NCI-H82 (cell line): ENCODE measurements at regions not wholly inside any gene's neighbourhood (a gene's known extent, or its start where the extent isn't known, plus 50 kb on each side); places are given as distances from the start of the nearest gene placed in this dataset.
"Not testable (repeated sequence)": the region's sequence is repeated elsewhere in the genome, so short reads cannot be mapped to it uniquely, and the experiment has no call there.

Experiments used
- DNase-seq: peaks from one replicate; lab custom pipeline; 2025; lab: John Stamatoyannopoulos, UW

DNA sequence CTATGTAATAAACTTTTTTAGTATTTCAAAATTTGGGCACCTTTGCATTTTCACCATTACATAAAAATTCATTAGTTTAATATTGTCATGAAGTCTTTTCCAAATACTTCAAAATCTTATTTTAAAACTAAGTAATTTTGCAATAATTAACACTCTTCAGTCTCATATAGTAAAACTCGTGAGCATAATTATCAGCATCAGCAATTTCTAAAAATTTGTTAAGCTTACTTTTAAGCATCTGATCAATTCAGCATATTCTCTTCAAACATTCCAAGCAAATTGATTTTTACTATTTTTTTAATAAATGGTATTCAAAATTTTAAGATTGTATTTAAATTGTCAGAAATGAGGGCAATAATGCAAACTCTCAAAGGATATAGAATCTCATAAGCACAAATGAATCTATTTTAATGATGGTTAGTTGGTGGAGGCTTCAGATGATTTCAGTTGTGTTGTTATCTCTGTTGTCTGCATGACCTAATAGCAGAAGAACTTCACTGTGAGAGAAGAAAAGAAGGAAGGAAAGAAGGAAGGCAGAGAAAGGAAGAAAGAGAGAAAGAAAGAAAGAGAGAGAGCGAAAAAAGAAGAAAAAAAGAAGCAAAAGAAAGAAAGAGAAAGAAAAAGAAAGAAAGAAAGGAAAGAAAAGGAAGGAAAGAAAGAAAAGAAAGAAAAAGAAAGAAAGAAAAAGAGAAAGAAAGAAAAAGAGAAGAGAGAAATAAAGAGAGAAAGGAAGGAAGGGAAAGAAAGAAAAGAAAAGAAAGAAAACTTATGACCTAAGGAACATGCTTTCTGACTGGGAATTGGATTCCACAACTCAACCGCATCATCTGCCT is 860.5 kb downstream of the NCAM2 start:
- DNase-seq, result no peak

GRCh38 chr21:21860888-21861287 is 862.7 kb downstream of the NCAM2 start:
- no peak for DNase-seq

- no peak for DNase-seq
Observed at GRCh38 chr21:21864321-21864840, 866.2 kb downstream of the NCAM2 start.

DNA sequence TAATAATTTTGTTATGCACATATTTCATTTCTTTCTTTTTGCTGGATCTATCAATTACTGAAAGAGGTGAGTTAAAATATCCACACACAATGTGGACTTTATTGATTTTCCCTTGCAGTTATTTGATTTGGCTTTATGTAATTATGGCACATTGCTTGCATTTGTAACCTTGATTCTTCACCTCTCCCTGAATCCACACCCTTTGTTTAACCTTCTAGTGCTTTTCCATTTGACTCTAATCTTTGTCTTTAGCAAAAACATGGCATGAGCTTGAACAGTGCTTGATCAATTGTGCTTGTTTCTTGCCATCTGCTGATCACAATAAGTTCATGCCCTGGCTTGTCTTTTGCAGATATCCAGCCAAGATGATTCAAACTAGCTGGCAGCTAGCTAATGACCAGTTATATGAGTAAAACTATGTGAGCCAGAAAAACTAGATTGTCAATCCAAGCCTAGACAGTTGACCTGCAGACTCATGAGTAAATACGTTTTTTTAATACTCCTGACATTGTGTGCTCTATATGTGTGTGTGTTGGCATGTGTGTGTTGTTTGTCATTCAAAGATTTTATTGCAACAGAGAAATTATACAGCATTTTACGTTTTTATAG is 899.2 kb downstream of the NCAM2 start:
- no peak for DNase-seq

DNA sequence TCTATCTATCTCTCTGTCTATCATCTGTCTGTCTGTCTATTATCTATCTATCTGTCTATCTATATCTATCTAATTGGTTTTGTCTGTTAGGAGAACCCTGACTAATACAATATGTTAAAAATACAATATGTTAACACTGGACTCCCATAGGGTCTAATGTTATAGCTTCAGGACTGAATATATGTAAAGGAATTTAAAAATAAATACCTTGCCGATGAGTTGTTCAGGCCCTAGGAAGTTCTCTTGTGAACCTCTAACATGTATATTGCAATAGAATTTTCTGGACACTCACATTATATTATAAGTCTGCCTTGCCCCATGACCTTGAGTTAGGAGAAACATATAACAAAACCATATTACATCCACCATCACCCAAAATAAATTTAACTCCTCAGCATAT is 900.6 kb downstream of the NCAM2 start:
- DNase-seq, result no peak

GRCh38 chr21:21902416-21902815 is 904.2 kb downstream of the NCAM2 start:
- not testable (repeated sequence) for DNase-seq

DNA sequence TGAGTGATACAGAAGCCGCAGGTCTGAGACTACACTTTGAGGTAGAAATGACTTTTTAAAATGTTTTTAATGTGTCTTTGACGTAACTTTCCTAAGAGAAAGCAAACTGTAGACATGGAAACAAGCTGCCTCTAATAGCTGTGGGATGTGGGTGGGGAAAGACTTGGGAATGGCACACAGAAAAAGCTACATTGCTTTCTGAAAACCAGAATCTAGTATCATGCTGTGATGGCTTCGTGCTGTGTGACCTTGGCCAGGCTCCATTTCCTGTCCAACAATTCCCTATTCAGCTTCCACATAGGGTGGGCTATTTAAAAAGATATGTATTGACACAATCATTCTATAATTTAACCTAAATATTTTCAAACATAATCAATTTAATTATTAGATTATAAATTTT is 909.1 kb downstream of the NCAM2 start:
- no peak for DNase-seq

DNA sequence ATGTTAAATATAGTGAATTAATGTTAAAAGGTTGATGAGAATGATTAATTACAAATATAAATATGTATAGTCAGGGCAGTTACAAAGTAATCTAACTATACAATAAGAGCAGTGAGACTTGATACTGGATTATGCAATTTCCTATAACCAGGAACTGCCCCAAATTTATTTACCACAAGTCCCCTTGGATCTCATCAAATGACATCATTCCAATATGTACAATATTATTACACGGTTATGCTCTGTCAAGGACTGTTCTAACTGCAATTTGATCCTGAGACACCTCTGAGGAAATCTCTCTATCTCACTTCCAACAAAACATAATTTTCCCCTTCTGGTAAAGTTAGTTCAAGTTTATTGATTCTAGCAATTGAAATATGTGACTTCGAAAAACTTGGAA is 917.6 kb downstream of the NCAM2 start:
- no peak for DNase-seq

DNA sequence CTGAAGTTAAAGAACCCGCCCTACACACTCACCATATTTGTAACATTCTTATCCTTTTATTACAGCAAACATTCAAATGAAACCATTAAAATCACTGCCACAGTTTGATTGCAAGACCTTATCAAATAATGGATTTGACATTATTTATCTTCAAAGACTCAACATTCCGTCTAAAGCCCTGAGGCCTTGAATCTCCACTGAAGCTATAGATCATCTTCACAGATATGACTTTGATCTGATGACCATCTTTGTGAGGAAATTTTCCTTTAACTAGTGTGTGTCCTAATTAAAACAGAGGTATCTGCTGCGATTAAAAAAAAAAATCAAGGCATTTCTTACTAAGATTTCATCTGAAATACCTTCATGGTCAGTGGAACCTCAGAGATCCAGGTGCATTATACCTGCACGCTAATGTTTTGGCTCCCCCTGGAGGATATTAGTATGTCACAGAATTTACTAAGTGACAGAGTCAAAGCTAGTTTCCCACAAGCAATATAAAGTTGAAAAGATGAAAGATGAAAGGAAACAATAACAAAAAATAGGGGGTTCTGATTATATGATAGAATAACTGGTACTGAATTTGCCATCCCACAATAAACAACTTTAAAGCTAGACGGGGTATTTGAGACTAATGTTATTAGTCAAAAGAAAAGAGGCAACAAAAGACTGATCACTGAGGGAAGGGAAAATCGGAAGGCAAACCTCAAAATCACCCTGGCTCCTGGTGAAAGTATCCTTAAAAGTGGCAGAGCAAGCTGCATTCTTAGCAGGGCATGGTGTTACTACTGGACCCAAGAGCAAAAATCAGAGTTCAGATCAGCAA is 923.4 kb downstream of the NCAM2 start:
- DNase-seq, result peak; percentile 76

DNA sequence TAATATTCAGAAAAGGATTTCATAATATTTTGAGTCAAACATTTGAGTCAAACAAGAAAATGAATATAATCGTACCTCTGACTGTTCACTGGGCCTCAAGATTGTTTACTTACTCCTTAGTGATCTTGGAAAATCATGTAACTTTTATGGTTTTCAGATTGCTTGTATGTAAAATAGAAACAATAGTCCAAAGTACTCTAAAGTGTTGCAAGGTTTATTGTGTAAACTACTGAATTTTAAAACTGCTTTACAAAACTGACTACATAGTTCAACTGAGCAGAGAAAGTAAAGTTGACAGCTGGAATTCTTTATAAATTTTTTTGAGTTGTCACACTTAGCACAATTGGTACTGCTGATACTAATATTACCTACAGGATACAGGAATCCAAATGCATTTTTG is 931.0 kb downstream of the NCAM2 start:
- no peak for DNase-seq

- DNase-seq, result peak; percentile 13
Observed at GRCh38 chr21:21929789-21930188, 931.6 kb downstream of the NCAM2 start.

DNA sequence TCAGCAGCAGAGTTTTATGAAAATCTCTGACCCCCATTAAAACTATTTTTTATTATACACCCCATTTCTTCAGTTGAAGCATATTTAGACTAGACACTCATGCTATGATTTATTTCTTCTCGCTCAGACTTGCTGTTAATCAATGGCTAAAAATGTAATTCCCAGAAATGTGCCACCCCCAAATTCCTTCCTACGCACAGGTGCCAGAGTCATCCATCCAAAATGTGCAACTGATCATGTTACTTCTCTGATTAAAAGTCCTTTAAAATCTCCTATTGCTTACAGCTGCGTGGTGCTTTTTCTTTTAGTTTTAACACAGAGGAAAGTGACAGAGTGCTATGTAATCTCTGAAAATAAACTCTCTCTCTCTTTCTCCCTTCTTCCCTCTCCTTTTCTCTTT is 954.4 kb downstream of the NCAM2 start:
- no peak for DNase-seq

DNA sequence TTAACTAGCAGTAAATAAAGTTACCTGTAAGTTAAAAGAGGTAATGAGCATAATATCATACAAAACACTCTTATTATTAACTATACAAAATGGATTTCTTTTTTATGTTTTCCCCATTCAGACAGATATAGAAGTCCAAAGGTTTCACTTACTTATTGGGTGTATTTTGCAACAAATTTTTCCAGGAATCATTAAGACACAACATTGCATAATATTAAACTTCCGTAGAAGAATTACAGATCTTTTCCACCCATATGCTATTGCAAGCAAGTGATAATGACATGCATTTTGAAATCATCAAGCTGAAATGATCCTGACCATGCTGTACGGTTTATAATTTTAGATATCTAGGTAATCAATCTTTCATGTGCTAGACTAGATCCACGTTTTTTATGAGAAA is 957.0 kb downstream of the NCAM2 start:
- DNase-seq, result no peak

- DNase-seq, result no peak
Observed at GRCh38 chr21:21957490-21957889, 959.3 kb downstream of the NCAM2 start.

- no peak for DNase-seq
Observed at GRCh38 chr21:21963911-21964310, 965.7 kb downstream of the NCAM2 start.

- DNase-seq, result no peak
Observed at GRCh38 chr21:21968810-21969209, 970.6 kb downstream of the NCAM2 start.

GRCh38 chr21:21969211-21969610 is 971.0 kb downstream of the NCAM2 start:
- DNase-seq, result no peak

- peak; percentile 4 for DNase-seq
Observed at GRCh38 chr21:21971384-21971783, 973.2 kb downstream of the NCAM2 start.

GRCh38 chr21:21973806-21974205 is 975.6 kb downstream of the NCAM2 start:
- no peak for DNase-seq

DNA sequence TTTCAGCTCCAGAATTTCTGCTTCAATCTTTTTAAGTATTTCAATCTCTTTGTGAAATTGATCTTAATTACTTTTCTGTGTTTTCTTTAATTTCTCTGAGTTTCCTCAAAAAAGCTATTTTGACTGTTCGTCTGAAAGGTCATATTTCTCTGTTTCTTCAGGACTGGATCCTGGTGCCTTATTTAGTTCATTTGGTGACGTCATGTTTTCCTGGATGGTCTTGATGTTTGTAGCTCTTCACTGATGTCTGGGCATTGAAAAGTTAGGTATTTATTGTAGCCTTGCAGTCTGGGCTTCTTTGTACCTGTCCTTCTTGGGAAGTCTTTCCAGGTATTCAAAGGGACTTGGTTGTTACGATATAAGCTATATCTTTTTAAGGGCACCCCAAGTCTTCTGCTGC is 998.7 kb downstream of the NCAM2 start:
- DNase-seq, result no peak

DNA sequence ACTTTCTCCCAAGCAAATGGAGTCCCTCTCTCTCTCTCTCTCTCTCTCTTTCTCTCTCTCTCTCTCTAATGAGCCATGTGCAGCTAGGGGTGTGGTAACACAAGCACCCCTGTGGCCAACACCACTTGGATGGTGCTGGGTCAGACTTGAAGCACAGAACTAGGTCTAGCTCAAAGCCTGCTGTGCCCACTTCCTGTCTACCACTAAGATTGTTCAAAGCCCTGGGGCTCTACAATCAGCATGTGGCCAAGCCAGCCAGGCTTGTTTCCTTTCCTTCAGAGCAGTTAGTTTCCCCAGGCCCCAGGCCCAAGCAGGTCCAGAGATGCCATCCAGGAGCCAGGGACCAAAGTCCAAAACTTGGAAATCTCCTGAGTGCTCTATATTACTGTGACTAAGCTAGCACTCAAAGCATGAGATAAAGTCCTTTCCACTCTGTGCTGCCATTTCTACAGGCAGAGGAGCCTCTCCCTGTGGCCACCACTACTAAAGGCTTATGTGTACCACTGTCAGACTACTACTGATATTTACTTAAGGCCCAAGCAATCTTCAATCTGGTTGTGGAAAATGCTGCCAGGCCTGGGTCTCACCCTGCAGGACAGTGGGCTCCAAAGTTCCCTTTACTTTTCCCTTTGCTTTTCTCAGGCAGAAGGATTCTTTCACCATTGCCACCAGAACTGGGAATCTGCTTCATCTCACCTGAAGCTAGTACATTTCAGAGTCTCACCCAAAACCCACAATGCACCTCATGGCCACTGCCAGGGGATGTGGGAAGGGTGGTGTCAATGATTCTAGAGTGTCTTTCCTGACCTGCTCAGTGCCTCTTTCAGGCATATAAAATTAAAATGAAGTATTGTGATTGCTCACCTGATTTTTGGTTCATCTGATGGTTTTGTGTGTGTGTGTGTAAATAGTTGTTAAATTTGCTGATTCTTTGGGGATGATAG is 999.5 kb downstream of the NCAM2 start:
- DNase-seq, result no peak

GRCh38 chr21:22019766-22020165 is 1021.6 kb downstream of the NCAM2 start:
- DNase-seq, result no peak
